Astrocyte (in vitro differentiated cells and primary cell): ENCODE measurements at regions not wholly inside any gene's neighbourhood (a gene's known extent, or its start where the extent isn't known, plus 50 kb on each side); places are given as distances from the start of the nearest gene placed in this dataset.

ENCODE experiments used
- DNase-seq: peaks from one replicate; pipeline ENCODE4 v3.0.0-alpha.2; 2010; ENCODE audit warnings: low read depth
- FAIRE-seq: peaks from 2 replicates; lab custom pipeline; 2011; peaks lifted over from hg19 to GRCh38; lab: Jason Lieb, UNC
- H2AFZ ChIP-seq: 2 replicates; pipeline ENCODE4 v1.6.0; 2012; ENCODE audit warnings: low read depth, low read length, inconsistent platforms
- H3K27ac ChIP-seq: 2 replicates; pipeline ENCODE4 v1.5.1; 2011; ENCODE audit warnings: low read depth, low read length, inconsistent platforms
- H3K27me3 ChIP-seq: 2 replicates; pipeline ENCODE4 v1.6.0; 2011; ENCODE audit warnings: low read length, inconsistent platforms; ENCODE audit not compliant: insufficient read depth
- H3K36me3 ChIP-seq: 2 replicates; pipeline ENCODE4 v1.5.1; 2011; ENCODE audit warnings: low read length, inconsistent platforms; ENCODE audit not compliant: insufficient read depth
- H3K4me1 ChIP-seq: 2 replicates; pipeline ENCODE4 v1.5.1; 2011; ENCODE audit warnings: low read length, inconsistent platforms; ENCODE audit not compliant: insufficient read depth
- H3K4me2 ChIP-seq: 2 replicates; pipeline ENCODE4 v1.6.0; 2012; ENCODE audit warnings: low read length, inconsistent platforms
- H3K4me3 ChIP-seq: 2 replicates; pipeline ENCODE4 v1.5.1; 2011; ENCODE audit warnings: low read depth, mild to moderate bottlenecking, low read length, inconsistent platforms; ENCODE audit not compliant: insufficient read depth
- H3K79me2 ChIP-seq: 2 replicates; pipeline ENCODE4 v1.6.0; 2012; ENCODE audit warnings: mild to moderate bottlenecking, low read length, inconsistent platforms; ENCODE audit not compliant: insufficient read depth
- H3K9ac ChIP-seq: 2 replicates; pipeline ENCODE4 v1.6.0; 2012; ENCODE audit warnings: mild to moderate bottlenecking, low read length, inconsistent platforms
- H3K9me3 ChIP-seq: 2 replicates; pipeline ENCODE4 v1.5.1; 2012; ENCODE audit warnings: low read depth, mild to moderate bottlenecking, low read length, inconsistent platforms; ENCODE audit not compliant: insufficient read depth
- H4K20me1 ChIP-seq: 2 replicates; pipeline ENCODE4 v1.6.0; 2012; ENCODE audit warnings: low read length, inconsistent platforms; ENCODE audit not compliant: insufficient read depth
- H3K27ac Mint-ChIP-seq: one replicate; pipeline ENCODE4 v1.8.0; 2021; ENCODE audit warnings: mild to moderate bottlenecking, mixed read lengths; ENCODE audit not compliant: unreplicated experiment
- H3K27me3 Mint-ChIP-seq: one replicate; pipeline ENCODE4 v1.8.0; 2021; ENCODE audit warnings: low read depth, mixed read lengths; ENCODE audit not compliant: unreplicated experiment
- H3K36me3 Mint-ChIP-seq: one replicate; pipeline ENCODE4 v1.8.0; 2021; ENCODE audit warnings: low read depth, mixed read lengths; ENCODE audit not compliant: unreplicated experiment
- H3K4me1 Mint-ChIP-seq: one replicate; pipeline ENCODE4 v1.8.0; 2021; ENCODE audit warnings: low read depth, mixed read lengths; ENCODE audit not compliant: unreplicated experiment
- H3K4me3 Mint-ChIP-seq: one replicate; pipeline ENCODE4 v1.8.0; 2021; ENCODE audit warnings: mild to moderate bottlenecking, moderate library complexity, mixed read lengths; ENCODE audit not compliant: unreplicated experiment
- H3K9me3 Mint-ChIP-seq: one replicate; pipeline ENCODE4 v1.8.0; 2021; ENCODE audit warnings: mild to moderate bottlenecking, mixed read lengths; ENCODE audit not compliant: unreplicated experiment
- CTCF ChIP-seq: IDR thresholded peaks from 2 replicates; pipeline ENCODE4 v1.5.1; 2011; ENCODE audit warnings: low read depth, mild to moderate bottlenecking, inconsistent platforms, low read length, moderate library complexity; ENCODE audit not compliant: insufficient read depth
- EZH2 ChIP-seq: IDR thresholded peaks from 2 replicates; pipeline ENCODE4 v1.6.1; 2012; ENCODE audit warnings: mild to moderate bottlenecking, low read length, inconsistent platforms; ENCODE audit not compliant: insufficient read depth

- no peaks in the 10 kb centered on the region for H3K36me3 ChIP-seq
- Mint-ChIP-seq H3K9me3 (no peaks in the 10 kb centered on the region), H3K27ac (peak overlapping the region; percentile 84), H3K4me1 (peaks cover 33% of the 10 kb centered on the region), H3K36me3 (no peaks in the 10 kb centered on the region), H3K4me3 (no peak overlapping the region), H3K27me3 (no peaks in the 10 kb centered on the region)
- no peak overlapping the region for H2AFZ ChIP-seq
- DNase-seq = peak; percentile 90
- H3K9me3 ChIP-seq = no peaks in the 10 kb centered on the region
- TF ChIP-seq CTCF = no peak
- TF ChIP-seq EZH2 = no peak
- H3K27ac ChIP-seq = no peak overlapping the region
- H3K4me1 ChIP-seq = peaks cover 18% of the 10 kb centered on the region
- H3K27me3 ChIP-seq = no peaks in the 10 kb centered on the region
- H3K9ac ChIP-seq = no peak overlapping the region
- H3K4me3 ChIP-seq = no peak overlapping the region
- peak overlapping the region; percentile 12 for H3K4me2 ChIP-seq
- FAIRE-seq = no peak
- no peaks in the 10 kb centered on the region for H3K79me2 ChIP-seq
- no peaks in the 10 kb centered on the region for H4K20me1 ChIP-seq
These were observed 117.7 kb downstream of the RPS12 start for GRCh38 chr6:132931936-132932514.

DNA sequence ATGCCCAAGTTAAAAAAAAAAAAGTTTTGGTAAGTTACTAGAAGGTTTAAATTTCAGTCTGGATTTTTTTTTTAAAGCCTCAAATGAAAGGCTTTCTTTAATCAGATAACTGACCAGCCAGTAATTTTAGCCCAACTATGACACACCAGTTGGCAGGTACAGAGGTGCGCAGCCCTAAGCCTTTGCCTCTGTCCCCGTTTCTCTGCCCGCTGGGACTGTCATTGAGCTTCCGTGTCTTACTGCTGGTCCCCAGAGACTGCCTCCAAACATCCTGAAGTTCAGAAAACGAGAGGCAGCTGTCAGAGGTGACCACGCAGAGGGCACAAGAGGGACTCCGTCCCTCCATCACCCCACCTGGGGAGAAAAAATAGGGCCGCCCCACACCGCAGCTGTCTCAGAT is 118.2 kb downstream of the RPS12 start:
- Histone ChIP-seq H3K27ac (peak overlapping the region; percentile 23), H4K20me1 (no peaks in the 10 kb centered on the region), H3K4me3 (peak overlapping the region; percentile 21), H2AFZ (peak overlapping the region; percentile 67), H3K79me2 (no peaks in the 10 kb centered on the region), H3K9me3 (no peaks in the 10 kb centered on the region), H3K9ac (peak overlapping the region; percentile 39), H3K4me2 (peak overlapping the region; percentile 72), H3K4me1 (peaks cover 18% of the 10 kb centered on the region), H3K36me3 (no peaks in the 10 kb centered on the region), H3K27me3 (no peaks in the 10 kb centered on the region)
- Mint-ChIP-seq H3K4me3 (no peak overlapping the region), H3K4me1 (peaks cover 33% of the 10 kb centered on the region), H3K27me3 (no peaks in the 10 kb centered on the region), H3K36me3 (no peaks in the 10 kb centered on the region), H3K27ac (peak overlapping the region; percentile 59), H3K9me3 (no peaks in the 10 kb centered on the region)
- FAIRE-seq (no peak), DNase-seq (no peak)
- no peak for TF ChIP-seq CTCF
- no peak for TF ChIP-seq EZH2

DNA sequence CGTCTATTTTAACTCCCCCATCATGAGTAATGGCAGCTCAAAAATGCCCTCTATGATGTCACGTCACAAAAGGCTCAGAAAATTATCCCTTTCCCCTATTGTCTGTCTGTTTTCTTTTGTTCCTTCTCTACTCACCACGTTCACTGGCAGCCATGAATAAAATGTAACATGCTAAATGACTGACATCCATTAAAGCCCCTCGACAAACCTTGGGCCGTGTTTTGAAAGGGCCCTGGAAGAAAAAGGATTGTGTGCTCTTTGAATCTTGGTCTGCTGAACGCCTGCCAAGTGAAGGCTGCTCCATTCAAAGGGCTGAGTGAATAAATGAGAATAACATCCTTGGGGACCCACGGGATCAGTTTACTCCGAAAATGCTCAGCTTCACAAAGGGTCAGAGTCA is 118.7 kb downstream of the RPS12 start:
- Mint-ChIP-seq H3K4me3 (no peak overlapping the region), H3K4me1 (peaks cover 33% of the 10 kb centered on the region), H3K36me3 (no peaks in the 10 kb centered on the region), H3K27me3 (no peaks in the 10 kb centered on the region), H3K27ac (peak overlapping the region; percentile 49), H3K9me3 (no peaks in the 10 kb centered on the region)
- Histone ChIP-seq H3K79me2 (no peaks in the 10 kb centered on the region), H3K4me3 (peak overlapping the region; percentile 21), H3K9me3 (no peaks in the 10 kb centered on the region), H4K20me1 (no peaks in the 10 kb centered on the region), H3K4me2 (peak overlapping the region; percentile 72), H3K27me3 (no peaks in the 10 kb centered on the region), H3K4me1 (peaks cover 18% of the 10 kb centered on the region), H3K36me3 (no peaks in the 10 kb centered on the region), H2AFZ (peak overlapping the region; percentile 67), H3K27ac (peak overlapping the region; percentile 23), H3K9ac (peak overlapping the region; percentile 39)
- peak; percentile 29 for DNase-seq
- no peak for FAIRE-seq
- TF ChIP-seq CTCF (no peak), EZH2 (no peak)
